AG04449 (cell line): ENCODE measurements at regions not wholly inside any gene's neighbourhood (a gene's known extent, or its start where the extent isn't known, plus 50 kb on each side); places are given as distances from the start of the nearest gene placed in this dataset.

Experiments
- CTCF ChIA-PET: fragments of 350-600 bp; formaldehyde crosslinking; extraction: SDS; loops from one replicate; lab custom pipeline; 2021; ENCODE audit warnings: antibody characterized with exemption; lab: Yijun Ruan, JAX
- POLR2A ChIA-PET: fragments of 400-600, 350-600 bp; formaldehyde crosslinking; extraction: SDS; loops from one replicate; lab custom pipeline; 2020; ENCODE audit warnings: antibody characterized with exemption, inconsistent platforms; lab: Yijun Ruan, JAX
- DNase-seq: peaks from one replicate; pipeline ENCODE4 v3.0.0-alpha.2; 2010; ENCODE audit warnings: low read depth, low spot score
- H3K4me3 ChIP-seq: 2 replicates; pipeline ENCODE4 v1.5.1; 2011; ENCODE audit warnings: low read depth, mild to moderate bottlenecking, control low read depth, low read length
- TF ChIP-seq, protein P1 (sequence below): IDR thresholded peaks from one replicate; pipeline ENCODE4 v1.5.1; 2011; ENCODE audit warnings: mild to moderate bottlenecking, moderate library complexity, low read length, control low read depth, inconsistent platforms; ENCODE audit not compliant: insufficient read depth; ENCODE audit errors: missing control alignments

DNA sequence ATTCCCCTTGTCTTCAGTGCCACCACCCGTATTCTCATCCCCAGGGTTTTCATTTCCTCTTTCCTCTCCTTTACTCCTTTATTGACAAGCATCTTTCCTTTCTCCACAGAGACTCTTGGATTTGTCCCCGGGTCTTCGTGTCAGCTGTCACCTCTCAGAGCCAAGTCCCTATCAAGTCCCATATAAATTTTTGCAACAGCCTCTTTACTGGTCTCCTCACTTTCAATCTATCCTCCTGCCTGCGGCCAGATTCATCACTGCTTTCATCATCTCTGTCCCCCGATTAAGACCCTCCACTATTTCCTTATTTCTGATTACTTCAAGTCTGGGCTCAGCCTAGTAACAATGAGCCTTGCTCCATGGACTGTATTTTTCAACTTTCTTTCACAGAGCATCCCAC lies 113.8 kb downstream of the CTAGE1 start:
- no peak overlapping the region for H3K4me3 ChIP-seq
- DNase-seq = no peak
- TF ChIP-seq, protein P1, sequence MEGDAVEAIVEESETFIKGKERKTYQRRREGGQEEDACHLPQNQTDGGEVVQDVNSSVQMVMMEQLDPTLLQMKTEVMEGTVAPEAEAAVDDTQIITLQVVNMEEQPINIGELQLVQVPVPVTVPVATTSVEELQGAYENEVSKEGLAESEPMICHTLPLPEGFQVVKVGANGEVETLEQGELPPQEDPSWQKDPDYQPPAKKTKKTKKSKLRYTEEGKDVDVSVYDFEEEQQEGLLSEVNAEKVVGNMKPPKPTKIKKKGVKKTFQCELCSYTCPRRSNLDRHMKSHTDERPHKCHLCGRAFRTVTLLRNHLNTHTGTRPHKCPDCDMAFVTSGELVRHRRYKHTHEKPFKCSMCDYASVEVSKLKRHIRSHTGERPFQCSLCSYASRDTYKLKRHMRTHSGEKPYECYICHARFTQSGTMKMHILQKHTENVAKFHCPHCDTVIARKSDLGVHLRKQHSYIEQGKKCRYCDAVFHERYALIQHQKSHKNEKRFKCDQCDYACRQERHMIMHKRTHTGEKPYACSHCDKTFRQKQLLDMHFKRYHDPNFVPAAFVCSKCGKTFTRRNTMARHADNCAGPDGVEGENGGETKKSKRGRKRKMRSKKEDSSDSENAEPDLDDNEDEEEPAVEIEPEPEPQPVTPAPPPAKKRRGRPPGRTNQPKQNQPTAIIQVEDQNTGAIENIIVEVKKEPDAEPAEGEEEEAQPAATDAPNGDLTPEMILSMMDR = no peak
- ChIA-PET POLR2A (no interaction called here), CTCF (no interaction called here)

DNA sequence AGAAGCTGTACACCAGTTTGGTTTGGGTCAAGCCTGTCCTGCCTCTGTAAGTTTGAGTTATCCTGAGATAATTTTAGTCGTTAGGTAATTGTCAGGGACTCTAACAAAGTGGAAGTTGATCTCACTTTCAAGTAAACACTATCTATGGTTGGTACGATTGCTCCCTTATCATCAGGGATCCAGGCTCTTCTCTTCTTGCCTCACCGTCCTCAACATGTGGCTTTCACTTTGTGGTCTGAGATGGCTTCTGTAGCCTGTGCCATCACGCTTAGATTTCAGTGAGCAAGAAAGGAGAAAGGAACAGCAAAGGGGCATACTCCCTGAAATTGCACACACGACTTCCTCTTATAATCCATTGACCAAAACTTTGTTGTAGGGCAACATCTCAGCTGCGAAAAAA lies 115.6 kb downstream of the CTAGE1 start:
- POLR2A ChIA-PET = no interaction called here

DNA sequence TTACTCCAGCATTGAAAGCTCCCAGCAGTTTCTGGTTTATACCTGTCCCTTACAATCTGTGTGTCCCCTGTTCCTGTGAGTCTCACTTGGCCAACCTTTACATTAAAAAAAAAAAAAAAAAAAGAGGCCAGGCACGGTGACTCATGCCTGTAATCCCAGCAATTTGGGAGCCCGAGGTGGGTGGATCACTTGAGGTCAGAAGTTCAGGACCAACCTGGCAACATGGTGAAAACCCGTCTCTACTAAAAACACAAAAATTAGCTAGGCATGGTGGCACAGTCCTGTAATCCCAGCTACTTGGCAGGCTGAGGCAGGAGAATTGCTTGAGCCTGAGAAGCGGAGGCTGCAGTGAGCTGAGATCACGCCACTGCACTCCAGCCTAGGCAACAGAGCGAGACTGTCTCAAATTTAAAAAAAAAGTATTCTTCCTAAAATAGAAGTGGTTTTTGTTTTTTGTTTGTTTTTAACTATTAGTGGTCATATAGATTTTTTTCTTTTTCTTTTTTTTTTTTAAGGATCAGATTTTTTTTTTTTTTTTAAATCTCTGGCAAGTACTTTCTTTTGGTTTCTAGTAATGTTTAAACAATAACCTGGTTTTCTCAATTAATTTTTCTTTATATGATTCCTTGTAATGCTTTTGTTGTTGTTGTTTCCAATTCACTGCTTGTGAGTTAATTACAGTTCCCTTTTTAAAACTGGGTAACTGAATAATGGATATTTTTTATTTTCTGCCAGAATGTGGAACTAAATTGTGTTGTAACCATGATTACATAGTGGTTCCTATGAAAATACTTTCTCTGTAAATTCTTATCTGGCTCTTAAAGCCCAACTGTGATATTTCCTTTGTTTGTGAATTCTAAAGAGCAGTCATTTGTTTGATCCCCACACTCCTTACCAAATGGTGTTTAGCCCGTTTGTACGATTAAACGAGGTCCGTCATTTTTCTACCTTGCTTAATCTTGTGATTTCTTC lies 116.8 kb downstream of the CTAGE1 start:
- ChIA-PET POLR2A (no interaction called here), CTCF (no interaction called here)
- H3K4me3 ChIP-seq = no peak overlapping the region
- DNase-seq = no peak
- TF ChIP-seq, protein P1 = no peak

More for the DNA sequence above, 115.6 kb downstream of the CTAGE1 start:
- H3K4me3 ChIP-seq = no peak overlapping the region
- DNase-seq = no peak
- TF ChIP-seq, protein P1 = no peak
- CTCF ChIA-PET = interaction anchor here (1.3 kb wide), 1 partner anchor 17 kb away, joined by 3 read pairs; no protein-coding TSS in a partner anchor

DNA sequence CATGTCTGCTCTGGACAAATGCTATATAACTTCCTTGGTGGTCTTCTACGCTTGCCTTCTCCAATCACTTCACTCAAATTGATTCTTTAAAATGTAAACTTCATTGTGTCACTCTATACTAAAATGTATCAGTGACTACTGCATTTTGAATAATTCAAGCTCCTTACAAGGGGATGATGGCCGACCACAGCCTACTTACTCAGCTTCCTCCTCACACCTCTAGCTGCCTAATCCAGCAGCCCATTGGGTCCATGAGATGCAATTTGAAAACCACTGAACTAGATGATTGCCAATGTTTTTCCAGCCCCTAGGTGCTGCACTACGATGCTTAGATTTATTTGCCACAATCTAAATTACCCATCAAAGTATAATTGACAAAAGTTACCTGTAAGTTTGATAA lies 120.7 kb downstream of the CTAGE1 start:
- DNase-seq = no peak
- ChIA-PET CTCF (no interaction called here), POLR2A (no interaction called here)
- TF ChIP-seq, protein P1 = no peak
- no peak overlapping the region for H3K4me3 ChIP-seq

DNA sequence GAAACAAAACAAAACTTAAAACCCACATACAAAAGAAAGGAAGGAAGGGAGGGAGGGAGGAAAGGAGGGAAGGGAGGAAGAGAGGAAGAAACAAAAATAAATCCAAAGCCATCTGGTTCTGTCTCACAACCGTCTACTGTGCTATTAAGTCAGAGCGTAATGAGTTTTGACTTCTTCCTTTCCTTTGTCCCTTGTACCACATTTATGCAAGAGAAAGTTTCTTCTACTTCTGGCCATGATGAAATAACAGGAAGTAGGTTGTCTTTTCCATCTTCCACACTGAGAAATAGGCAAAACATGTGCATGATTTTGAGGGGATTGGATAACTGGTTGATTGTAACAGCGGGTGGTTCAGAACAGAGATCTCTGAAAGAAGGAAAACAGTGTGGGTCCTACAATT lies 121.4 kb downstream of the CTAGE1 start:
- TF ChIP-seq, protein P1 = no peak
- DNase-seq = no peak
- H3K4me3 ChIP-seq = no peak overlapping the region
- CTCF ChIA-PET = no interaction called here
- POLR2A ChIA-PET = no interaction called here

DNA sequence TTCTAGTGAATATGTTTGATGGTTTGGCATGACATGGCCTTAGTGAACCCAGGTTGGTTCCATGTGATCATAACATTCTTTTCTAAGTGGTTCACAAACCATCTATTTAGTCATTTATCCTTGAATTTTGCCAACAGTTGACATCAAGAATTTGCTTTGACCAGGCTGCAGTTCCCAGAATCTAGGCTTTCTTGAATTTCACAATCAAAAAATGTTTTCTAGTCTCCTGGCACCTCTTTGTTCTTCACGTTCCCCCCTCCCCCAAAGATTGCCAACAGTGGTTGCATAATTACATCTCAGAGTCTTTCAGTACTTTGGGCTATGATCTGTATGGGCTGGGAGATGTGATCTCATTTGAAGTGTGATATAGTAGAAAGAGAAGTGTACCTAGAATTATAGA lies 124.0 kb downstream of the GATA6 start:
- H3K4me3 ChIP-seq = no peak overlapping the region
- TF ChIP-seq, protein P1 = no peak
- DNase-seq = no peak
- CTCF ChIA-PET = no interaction called here
- POLR2A ChIA-PET = no interaction called here
